GM20000 (cell line): ENCODE measurements at regions not wholly inside any gene's neighbourhood (a gene's known extent, or its start where the extent isn't known, plus 50 kb on each side); places are given as distances from the start of the nearest gene placed in this dataset.

Source experiments
- DNase-seq: peaks from one replicate; pipeline ENCODE4 v3.0.0; 2012; ENCODE audit warnings: low spot score
- CTCF ChIP-seq: IDR thresholded peaks from 2 replicates; pipeline ENCODE4 v1.5.1; 2012; ENCODE audit warnings: mild to moderate bottlenecking, control low read depth; ENCODE audit errors: extremely low read depth, missing control alignments

- DNase-seq, result no peak
- no peak for TF ChIP-seq CTCF
Observed at GRCh38 chr11:32003335-32003734, 87.5 kb upstream of the RCN1 start.

DNA sequence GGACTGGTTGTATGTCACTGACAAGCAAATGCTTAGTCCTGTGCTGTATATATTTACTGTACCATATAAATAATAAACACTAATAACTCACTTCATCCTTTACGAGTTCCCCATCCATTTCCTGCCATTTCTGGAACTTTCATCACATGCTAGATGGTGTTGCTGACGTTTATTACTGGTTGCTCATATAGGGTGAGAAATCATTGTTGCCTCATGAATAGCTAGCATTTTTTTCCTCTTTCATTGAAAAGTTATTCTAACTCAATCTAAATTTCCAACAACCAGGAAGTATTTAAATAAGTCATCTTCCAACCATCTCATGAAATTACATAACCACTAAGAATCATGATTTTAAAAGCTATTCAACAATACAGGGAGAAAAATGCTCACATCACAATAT, 88.6 kb upstream of the RCN1 start:
- no peak for DNase-seq
- TF ChIP-seq CTCF, result no peak

- TF ChIP-seq CTCF, result no peak
- no peak for DNase-seq
Observed at GRCh38 chr11:31997955-31998354, 92.9 kb upstream of the RCN1 start.

GRCh38 chr11:31996159-31996881, 94.6 kb upstream of the RCN1 start:
- DNase-seq, result no peak
- TF ChIP-seq CTCF, result no peak

- TF ChIP-seq CTCF, result no peak
- DNase-seq, result peak; percentile 52
Observed at GRCh38 chr11:31995525-31996094, 95.3 kb upstream of the RCN1 start.

DNA sequence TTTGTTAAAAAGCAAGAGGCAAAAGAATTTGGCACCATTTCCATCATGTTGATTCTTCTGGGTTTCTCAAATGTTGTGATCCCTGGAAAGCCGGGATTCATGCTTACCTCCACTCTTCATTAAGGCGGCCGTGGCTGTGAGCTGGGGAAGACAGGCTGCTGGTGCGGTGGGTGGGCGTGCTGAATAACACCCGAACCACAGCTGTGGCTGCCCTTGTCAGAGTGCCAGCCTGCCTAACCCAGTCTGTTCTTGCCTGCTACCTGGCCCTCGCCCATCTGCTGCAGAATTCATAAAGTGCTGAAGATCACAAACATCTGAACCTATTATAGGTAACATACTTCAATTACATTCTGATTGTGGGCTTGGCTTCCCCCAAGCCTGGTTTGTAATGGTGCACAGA, 95.8 kb upstream of the RCN1 start:
- TF ChIP-seq CTCF, result no peak
- DNase-seq, result no peak

- TF ChIP-seq CTCF, result no peak
- no peak for DNase-seq
Observed at GRCh38 chr11:31987118-31988005, 103.5 kb upstream of the RCN1 start.
